ENCODE measurements at regions not wholly inside any gene's neighbourhood (a gene's known extent, or its start where the extent isn't known, plus 50 kb on each side); places are given as distances from the start of the nearest gene placed in this dataset.
"Not testable (repeated sequence)": the region's sequence is repeated elsewhere in the genome, so short reads cannot be mapped to it uniquely, and the experiment has no call there.

- intact Hi-C loops (cut with DNase I): no loop called here
- Histone ChIP-seq H3K36me3 (replicated peaks in 1 of 2; ENCODE audit: insufficient read depth in 1 of 2, low read depth in 2 of 2) (no peaks in the 10 kb centered on the region), H3K9me3 (no peaks in the 10 kb centered on the region), H3K27ac (no peak overlapping the region), H3K4me3 (no peak overlapping the region), H3K4me1 (no peaks in the 10 kb centered on the region), H3K27me3 (no peaks in the 10 kb centered on the region)
- TF ChIP-seq CTCF (IDR thresholded peaks at IDR 0.05) (no peak), POLR2A (IDR thresholded peaks at IDR 0.05) (no peak)
- WGBS, 2 donors: 65 to 74% methylated on average over 3 of the region's 3 CpGs
- ATAC-seq (no peak), DNase-seq (no peak)
Measured at GRCh38 chr14:105632010-105632409, 105.6 kb downstream of the TMEM121 start.

DNA sequence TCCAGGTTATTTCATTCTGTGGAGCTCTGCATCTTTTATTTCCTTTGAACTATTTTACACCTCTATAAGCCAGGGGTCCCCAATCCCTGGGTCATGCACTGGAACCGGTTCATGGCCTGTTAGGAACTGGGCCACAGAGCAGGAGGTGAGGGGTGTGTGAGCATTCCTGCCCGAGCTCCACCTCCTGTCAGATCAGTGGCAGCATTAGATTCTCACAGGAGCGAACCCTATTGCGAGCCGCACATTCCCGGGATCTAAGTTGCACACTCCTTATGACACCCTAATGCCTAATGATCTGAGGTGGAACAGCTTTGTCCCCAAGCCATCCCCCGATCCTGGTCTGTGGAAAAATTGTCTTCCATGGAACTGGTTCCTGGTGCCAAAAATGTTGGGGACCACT lies 107.2 kb downstream of the TMEM121 start:
- H3K27me3 ChIP-seq; ATAC-seq; H3K4me1 ChIP-seq; H3K9me3 ChIP-seq; DNase-seq; H3K4me3 ChIP-seq; H3K36me3 ChIP-seq (replicated peaks in 1 of 2; ENCODE audit: insufficient read depth in 1 of 2, low read depth in 2 of 2); intact Hi-C loops (cut with DNase I); H3K27ac ChIP-seq: not testable (repeated sequence)
- WGBS, 2 donors: 56 to 68% methylated on average over 7 of the region's 7 CpGs

DNA sequence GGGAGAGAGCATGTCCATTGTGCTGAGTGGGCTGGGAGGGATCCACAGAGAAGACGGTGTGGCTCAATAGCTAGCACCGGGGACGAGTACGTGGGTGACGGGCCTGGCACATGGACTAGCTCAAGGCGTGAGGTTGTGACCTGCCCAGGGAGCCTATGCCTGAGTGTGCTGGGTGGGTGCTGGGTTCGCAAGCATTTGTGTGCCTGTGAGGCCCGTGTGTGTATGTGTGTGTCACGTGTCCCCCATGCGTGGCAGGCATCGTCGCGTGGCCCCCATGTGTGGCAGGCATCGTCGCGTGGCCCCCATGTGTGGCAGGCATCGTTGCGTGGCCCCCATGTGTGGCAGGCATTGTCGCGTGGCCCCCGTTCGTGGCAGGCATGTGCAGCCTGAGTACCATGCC lies 109.2 kb downstream of the TMEM121 start:
- Histone ChIP-seq H3K4me1 (no peaks in the 10 kb centered on the region), H3K36me3 (replicated peaks in 1 of 2; ENCODE audit: insufficient read depth in 1 of 2, low read depth in 2 of 2) (no peaks in the 10 kb centered on the region), H3K9me3 (no peaks in the 10 kb centered on the region), H3K27ac (no peak overlapping the region), H3K27me3 (no peaks in the 10 kb centered on the region), H3K4me3 (no peak overlapping the region)
- 80% methylated on average over 10 of the region's 22 CpGs; no CpG with 5 or more reads in 1 of the 2 donors for WGBS, 2 donors
- DNase-seq (no peak), ATAC-seq (no peak)
- no peak for TF ChIP-seq POLR2A (IDR thresholded peaks at IDR 0.05)
- TF ChIP-seq CTCF (IDR thresholded peaks at IDR 0.05): no peak
- intact Hi-C loops (cut with DNase I): no loop called here

GRCh38 chr14:105636021-105636420 lies 109.6 kb downstream of the TMEM121 start:
- ATAC-seq; H3K36me3 ChIP-seq (replicated peaks in 1 of 2; ENCODE audit: insufficient read depth in 1 of 2, low read depth in 2 of 2); H3K27me3 ChIP-seq; H3K4me3 ChIP-seq; H3K4me1 ChIP-seq; H3K27ac ChIP-seq; intact Hi-C loops (cut with DNase I); DNase-seq; H3K9me3 ChIP-seq: not testable (repeated sequence)
- no CpG with 5 or more reads among the region's 7 CpGs for WGBS, 2 donors

- Histone ChIP-seq H3K4me1 (no peaks in the 10 kb centered on the region), H3K27ac (no peak overlapping the region), H3K36me3 (replicated peaks in 1 of 2; ENCODE audit: insufficient read depth in 1 of 2, low read depth in 2 of 2) (no peaks in the 10 kb centered on the region), H3K4me3 (no peak overlapping the region), H3K9me3 (no peaks in the 10 kb centered on the region), H3K27me3 (no peaks in the 10 kb centered on the region)
- no peak for TF ChIP-seq CTCF (IDR thresholded peaks at IDR 0.05)
- no peak for TF ChIP-seq POLR2A (IDR thresholded peaks at IDR 0.05)
- DNase-seq (no peak), ATAC-seq (no peak)
- intact Hi-C loops (cut with DNase I): no loop called here
- 86% methylated on average over 2 of the region's 4 CpGs; no CpG with 5 or more reads in 1 of the 2 donors for WGBS, 2 donors
Measured at GRCh38 chr14:105636935-105637334, 110.6 kb downstream of the TMEM121 start.

DNA sequence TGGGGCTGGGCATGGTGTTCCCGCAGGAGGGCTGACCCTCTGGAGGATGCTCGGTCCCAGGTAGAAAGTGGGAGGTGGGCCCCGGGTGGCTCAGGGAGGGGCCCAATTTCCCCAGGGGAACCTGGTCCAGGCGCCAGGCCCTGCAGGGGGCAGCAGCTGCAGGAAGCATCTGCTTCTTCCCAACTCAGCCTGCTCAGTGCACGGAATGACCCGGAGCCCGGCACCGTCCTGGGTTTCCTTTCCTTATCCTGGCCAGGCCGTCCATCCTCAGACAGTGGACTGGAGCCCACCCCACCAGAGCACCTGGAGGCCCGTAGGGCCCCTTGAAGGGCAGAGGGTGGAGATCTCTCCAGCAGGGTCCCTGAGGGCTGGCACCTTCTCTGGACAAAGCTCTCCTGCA lies 111.0 kb downstream of the TMEM121 start:
- DNase-seq; H3K9me3 ChIP-seq; H3K27ac ChIP-seq; H3K27me3 ChIP-seq; H3K4me1 ChIP-seq; intact Hi-C loops (cut with DNase I); H3K36me3 ChIP-seq (replicated peaks in 1 of 2; ENCODE audit: insufficient read depth in 1 of 2, low read depth in 2 of 2); H3K4me3 ChIP-seq; ATAC-seq: not testable (repeated sequence)
- 70% methylated on average over 6 of the region's 10 CpGs; no CpG with 5 or more reads in 1 of the 2 donors for WGBS, 2 donors

DNA sequence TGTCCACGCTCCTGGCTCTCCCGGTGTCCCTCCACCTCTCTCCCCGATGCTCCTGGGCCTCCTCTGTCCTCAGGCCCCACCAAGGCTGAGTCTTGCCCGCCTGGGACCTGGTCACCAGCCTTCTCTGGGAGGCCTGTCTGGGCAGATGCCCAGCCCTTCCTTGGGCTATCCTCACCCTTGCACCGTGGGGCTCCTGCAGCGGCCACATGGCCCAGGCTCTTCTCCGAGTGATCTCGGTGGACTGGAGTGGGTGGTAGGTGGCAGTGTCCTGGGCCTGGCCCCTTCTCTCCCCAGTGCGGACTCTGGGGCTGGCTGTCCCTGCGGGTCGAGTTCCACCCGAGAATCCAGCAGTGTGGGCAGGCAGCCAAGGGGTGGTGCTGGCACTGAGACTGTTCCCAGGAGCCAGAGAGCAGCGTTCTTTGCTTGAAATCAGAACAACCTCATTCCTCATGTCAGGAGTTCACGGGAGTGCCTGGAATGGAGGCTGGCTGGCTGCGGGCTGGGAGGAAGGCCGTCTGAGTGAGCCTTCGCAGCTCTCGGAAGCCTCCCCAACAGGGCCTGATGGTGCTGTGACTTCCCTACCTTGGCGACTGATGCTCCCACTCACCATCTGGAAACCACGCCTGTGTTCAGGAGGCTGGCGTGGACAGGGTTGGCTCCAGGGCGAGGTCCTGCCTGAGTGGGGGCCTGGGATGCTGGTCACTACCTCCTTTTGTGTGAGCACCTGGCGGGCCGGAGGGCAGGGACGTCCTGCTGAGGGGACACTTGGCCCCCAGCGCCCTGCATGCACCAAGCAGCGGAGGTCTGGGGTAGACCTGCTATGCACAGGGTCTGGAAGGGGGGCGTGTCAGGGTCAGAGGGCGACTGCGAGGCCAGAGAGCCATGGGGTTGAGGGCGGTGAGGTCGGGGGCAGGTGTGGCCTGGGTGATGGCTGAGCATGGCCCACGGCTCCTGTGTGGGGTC lies 113.9 kb downstream of the TMEM121 start:
- DNase-seq; intact Hi-C loops (cut with DNase I); H3K9me3 ChIP-seq; H3K27me3 ChIP-seq; H3K27ac ChIP-seq; H3K4me3 ChIP-seq; H3K36me3 ChIP-seq (replicated peaks in 1 of 2; ENCODE audit: insufficient read depth in 1 of 2, low read depth in 2 of 2); ATAC-seq; H3K4me1 ChIP-seq: not testable (repeated sequence)
- 38 to 91% methylated on average over 4 to 20 of the region's 33 CpGs for WGBS, 2 donors

All from body of pancreas (tissue), 4 donors.